Uterus (tissue), 3 donors: ENCODE measurements at regions not wholly inside any gene's neighbourhood (a gene's known extent, or its start where the extent isn't known, plus 50 kb on each side); places are given as distances from the start of the nearest gene placed in this dataset.

Source experiments
- DNase-seq, 2 donors: peaks; one replicate each; pipeline ENCODE4 v3.0.0-alpha.2; 2019 to 2020
- H3K27ac ChIP-seq, 2 donors: fragments of 200-600 bp; sonication (generic); 1 replicate in 1 of 2; 2 replicates in 1 of 2; pipeline ENCODE4 v1.5.1; 2016 to 2018
- H3K27me3 ChIP-seq, 2 donors: fragments of 200-600 bp; sonication (generic); one replicate each; pipeline ENCODE4 v1.5.1; 2018 to 2019; ENCODE audit warnings: control low read depth in 1 of 2
- H3K36me3 ChIP-seq, 2 donors: fragments of 200-600 bp; sonication (generic); one replicate each; pipeline ENCODE4 v1.5.1; 2019; ENCODE audit warnings: control low read depth in 1 of 2
- H3K4me1 ChIP-seq, 2 donors: fragments of 200-600 bp; sonication (generic); one replicate each; pipeline ENCODE4 v1.5.1; 2018 to 2019; ENCODE audit warnings: control low read depth in 1 of 2
- H3K4me3 ChIP-seq, 2 donors: fragments of 200-600 bp; sonication (generic); 1 replicate in 1 of 2; 2 replicates in 1 of 2; pipeline ENCODE4 v1.5.1; 2018 to 2019; ENCODE audit warnings: mild to moderate bottlenecking in 1 of 2
- H3K9me3 ChIP-seq, 2 donors: fragments of 200-600 bp; sonication (generic); one replicate each; pipeline ENCODE4 v1.5.1; 2019; ENCODE audit warnings: control low read depth in 1 of 2
- CTCF ChIP-seq, 4 experiments: fragments of 200-600 bp in 2 of 4; fragments of 450-650 bp in 2 of 4; sonication (generic) in 2 of 4; IDR thresholded peaks; one replicate each; pipeline ENCODE4 v1.5.1; 2016 to 2019; ENCODE audit warnings: antibody characterized with exemption in 4 of 4, mild to moderate bottlenecking in 2 of 4, moderate library complexity in 1 of 4
- POLR2A ChIP-seq, 2 donors: fragments of 450-650 bp; IDR thresholded peaks; one replicate each; pipeline ENCODE4 v1.6.1; 2016; ENCODE audit warnings: antibody characterized with exemption in 2 of 2, mild to moderate bottlenecking in 1 of 2, moderate library complexity in 1 of 2
- intact Hi-C: fragments of 100-400 bp; cut with DNase I; formaldehyde crosslinking; loops from one replicate; pipeline ENCODE4 v1.15.1; 2023; ENCODE audit warnings: low total_unique reads
- donor health status: DM: yes; HTN: yes; CAD: no.

- Histone ChIP-seq H3K27me3 (no peaks in the 10 kb centered on the region), H3K27ac (no peak overlapping the region), H3K9me3 (no peaks in the 10 kb centered on the region), H3K4me3 (no peak overlapping the region), H3K4me1 (no peaks in the 10 kb centered on the region), H3K36me3 (no peaks in the 10 kb centered on the region)
- intact Hi-C loops = no loop called here
- no peak for TF ChIP-seq POLR2A (IDR thresholded peaks at IDR 0.05)
- TF ChIP-seq CTCF (IDR thresholded peaks at IDR 0.05) = no peak
- no peak for DNase-seq
Measured at GRCh38 chr7:136174477-136175125, 197.4 kb upstream of the MTPN start.

- intact Hi-C loops = no loop called here
- no peaks in the 10 kb centered on the region for H3K9me3 ChIP-seq
- no peaks in the 10 kb centered on the region for H3K4me1 ChIP-seq
- no peak overlapping the region for H3K27ac ChIP-seq
- no peak for TF ChIP-seq POLR2A (IDR thresholded peaks at IDR 0.05)
- TF ChIP-seq CTCF (IDR thresholded peaks at IDR 0.05) = no peak
- DNase-seq = no peak
- no peak overlapping the region for H3K4me3 ChIP-seq
- no peaks in the 10 kb centered on the region for H3K36me3 ChIP-seq
- no peaks in the 10 kb centered on the region for H3K27me3 ChIP-seq
Measured at GRCh38 chr7:136173874-136174273, 196.7 kb upstream of the MTPN start.

GRCh38 chr7:136171233-136171632, 194.1 kb upstream of the MTPN start:
- Histone ChIP-seq H3K27ac (no peak overlapping the region), H3K36me3 (no peaks in the 10 kb centered on the region), H3K4me3 (no peak overlapping the region), H3K9me3 (no peaks in the 10 kb centered on the region), H3K27me3 (no peaks in the 10 kb centered on the region), H3K4me1 (no peaks in the 10 kb centered on the region)
- DNase-seq = no peak
- TF ChIP-seq CTCF (IDR thresholded peaks at IDR 0.05) (no peak), POLR2A (IDR thresholded peaks at IDR 0.05) (no peak)
- intact Hi-C loops = no loop called here

GRCh38 chr7:136168821-136169220, 191.7 kb upstream of the MTPN start:
- no peak for TF ChIP-seq CTCF (IDR thresholded peaks at IDR 0.05)
- TF ChIP-seq POLR2A (IDR thresholded peaks at IDR 0.05) = no peak
- Histone ChIP-seq H3K4me3 (no peak overlapping the region), H3K36me3 (no peaks in the 10 kb centered on the region), H3K27ac (no peak overlapping the region), H3K9me3 (no peaks in the 10 kb centered on the region), H3K27me3 (no peaks in the 10 kb centered on the region), H3K4me1 (no peaks in the 10 kb centered on the region)
- intact Hi-C loops = no loop called here
- DNase-seq = no peak

- no peak for TF ChIP-seq CTCF (IDR thresholded peaks at IDR 0.05)
- TF ChIP-seq POLR2A (IDR thresholded peaks at IDR 0.05) = no peak
Measured at GRCh38 chr7:136167991-136168390, 190.8 kb upstream of the MTPN start.

More at GRCh38 chr7:136167991-136168390, 190.8 kb upstream of the MTPN start:
- H3K36me3 ChIP-seq = no peaks in the 10 kb centered on the region
- H3K27me3 ChIP-seq = no peaks in the 10 kb centered on the region
- H3K4me1 ChIP-seq = no peaks in the 10 kb centered on the region
- H3K4me3 ChIP-seq = no peak overlapping the region
- DNase-seq = no peak
- intact Hi-C loops = no loop called here
- H3K27ac ChIP-seq = no peak overlapping the region
- no peaks in the 10 kb centered on the region for H3K9me3 ChIP-seq
